Mesendoderm (in vitro differentiated cells): ENCODE measurements at regions not wholly inside any gene's neighbourhood (a gene's known extent, or its start where the extent isn't known, plus 50 kb on each side); places are given as distances from the start of the nearest gene placed in this dataset.

Experiments
- DNase-seq: peaks from one replicate; pipeline ENCODE4 v3.0.0; 2013
- H2AK5ac ChIP-seq: 2 replicates; pipeline ENCODE4 v1.6.1; 2013; ENCODE audit warnings: low read length, inconsistent platforms
- H2BK120ac ChIP-seq: 2 replicates; pipeline ENCODE4 v1.6.1; 2013; ENCODE audit warnings: low read depth, mild to moderate bottlenecking, low read length, moderate library complexity, mixed read lengths
- H2BK15ac ChIP-seq: replicated peaks from 2 replicates; pipeline ENCODE4 v1.6.1; 2013; ENCODE audit warnings: low read depth, mild to moderate bottlenecking, moderate library complexity
- H2BK5ac ChIP-seq: 2 replicates; pipeline ENCODE4 v1.6.1; 2013; ENCODE audit warnings: low read length, inconsistent platforms
- H3K18ac ChIP-seq: 2 replicates; pipeline ENCODE4 v1.6.1; 2013; ENCODE audit warnings: mild to moderate bottlenecking, low read length, mixed read lengths
- H3K23ac ChIP-seq: one replicate; pipeline ENCODE4 v1.6.1; 2013; ENCODE audit warnings: low read length
- H3K27ac ChIP-seq: 2 replicates; pipeline ENCODE4 v1.5.1; 2013; ENCODE audit warnings: low read depth, mild to moderate bottlenecking, inconsistent platforms, low read length, moderate library complexity
- H3K27me3 ChIP-seq: 2 replicates; pipeline ENCODE4 v1.6.1; 2013; ENCODE audit warnings: low read length, control low read depth, mild to moderate bottlenecking, inconsistent platforms; ENCODE audit not compliant: insufficient read depth, poor library complexity
- H3K36me3 ChIP-seq: 2 replicates; pipeline ENCODE4 v1.6.1; 2013; ENCODE audit warnings: low read length, inconsistent platforms; ENCODE audit not compliant: control insufficient read depth, insufficient read depth
- H3K4ac ChIP-seq: one replicate; pipeline ENCODE4 v1.6.1; 2013; ENCODE audit warnings: low read depth, mild to moderate bottlenecking, low read length, moderate library complexity
- H3K4me1 ChIP-seq: 2 replicates; pipeline ENCODE4 v1.6.1; 2013; ENCODE audit warnings: low read depth, low read length, inconsistent platforms; ENCODE audit not compliant: control insufficient read depth
- H3K4me2 ChIP-seq: 2 replicates; pipeline ENCODE4 v1.6.1; 2013; ENCODE audit warnings: low read length
- H3K4me3 ChIP-seq: 2 replicates; pipeline ENCODE4 v1.5.1; 2013; ENCODE audit warnings: mild to moderate bottlenecking, low read length
- H3K56ac ChIP-seq: one replicate; pipeline ENCODE4 v1.6.1; 2013; ENCODE audit warnings: low read length
- H3K79me1 ChIP-seq: 2 replicates; pipeline ENCODE4 v1.6.1; 2013; ENCODE audit warnings: low read length, inconsistent platforms
- H3K79me2 ChIP-seq: 2 replicates; pipeline ENCODE4 v1.6.1; 2013; ENCODE audit warnings: mild to moderate bottlenecking, low read length; ENCODE audit not compliant: control insufficient read depth, insufficient read depth
- H3K9ac ChIP-seq: 2 replicates; pipeline ENCODE4 v1.6.1; 2013; ENCODE audit warnings: low read length, inconsistent platforms
- H4K5ac ChIP-seq: one replicate; pipeline ENCODE4 v1.6.1; 2013; ENCODE audit warnings: low read length
- H4K8ac ChIP-seq: one replicate; pipeline ENCODE4 v1.6.1; 2013; ENCODE audit warnings: low read depth, mild to moderate bottlenecking, control low read depth, low read length, moderate library complexity
- WGBS: extraction: QIAGEN DNeasy Blood & Tissue Kit; methylation state at CpG from one replicate; pipeline ENCODE4 v1.1.7; 2013; ENCODE audit warnings: low lambda C conversion rate, missing lambda C conversion rate; ENCODE audit not compliant: insufficient coverage; ENCODE audit errors: extremely low coverage; 5-methylcytosine and 5-hydroxymethylcytosine counted together

- Histone ChIP-seq H4K5ac (no peak overlapping the region), H2AK5ac (no peak overlapping the region), H3K27me3 (no peaks in the 10 kb centered on the region), H3K23ac (no peak overlapping the region), H3K27ac (no peak overlapping the region), H2BK120ac (no peak overlapping the region), H2BK5ac (no peak overlapping the region), H3K56ac (no peak overlapping the region), H3K4me2 (no peak overlapping the region), H3K4me3 (no peak overlapping the region), H3K4me1 (no peaks in the 10 kb centered on the region), H2BK15ac (no peak overlapping the region), H3K79me2 (no peaks in the 10 kb centered on the region), H3K36me3 (no peaks in the 10 kb centered on the region), H3K4ac (no peak overlapping the region), H3K79me1 (no peaks in the 10 kb centered on the region), H3K9ac (no peak overlapping the region), H4K8ac (no peak overlapping the region), H3K18ac (no peak overlapping the region)
- no CpG with 5 or more reads among the region's 3 CpGs for WGBS
- DNase-seq = no peak
These were observed 206.3 kb downstream of the MAF start for GRCh38 chr16:79394206-79394605.

- H3K56ac ChIP-seq = no peak overlapping the region
- H3K4me1 ChIP-seq = no peaks in the 10 kb centered on the region
- no peak overlapping the region for H2AK5ac ChIP-seq
- H3K79me2 ChIP-seq = no peaks in the 10 kb centered on the region
- H4K5ac ChIP-seq = no peak overlapping the region
- H3K36me3 ChIP-seq = no peaks in the 10 kb centered on the region
- no peak overlapping the region for H2BK120ac ChIP-seq
- no peak overlapping the region for H2BK5ac ChIP-seq
- no peak overlapping the region for H3K23ac ChIP-seq
- H3K4me3 ChIP-seq = no peak overlapping the region
- no peak overlapping the region for H3K18ac ChIP-seq
- no peak overlapping the region for H2BK15ac ChIP-seq
- no peak overlapping the region for H3K27ac ChIP-seq
- no peaks in the 10 kb centered on the region for H3K27me3 ChIP-seq
- no peak overlapping the region for H3K4me2 ChIP-seq
- no peak overlapping the region for H3K4ac ChIP-seq
- no peaks in the 10 kb centered on the region for H3K79me1 ChIP-seq
- no peak overlapping the region for H4K8ac ChIP-seq
- no peak overlapping the region for H3K9ac ChIP-seq
- WGBS = no CpG with 5 or more reads among the region's 2 CpGs
- DNase-seq = no peak
These were observed 207.0 kb downstream of the MAF start for GRCh38 chr16:79393564-79393963.

- no peak overlapping the region for H3K9ac ChIP-seq
- no CpG with 5 or more reads among the region's 4 CpGs for WGBS
- no peak overlapping the region for H4K8ac ChIP-seq
- H3K23ac ChIP-seq = no peak overlapping the region
- H2BK120ac ChIP-seq = no peak overlapping the region
- no peaks in the 10 kb centered on the region for H3K4me1 ChIP-seq
- H3K36me3 ChIP-seq = no peaks in the 10 kb centered on the region
- no peaks in the 10 kb centered on the region for H3K79me2 ChIP-seq
- H2BK5ac ChIP-seq = no peak overlapping the region
- no peak overlapping the region for H3K18ac ChIP-seq
- no peak overlapping the region for H4K5ac ChIP-seq
- H3K4me3 ChIP-seq = no peak overlapping the region
- no peak overlapping the region for H3K56ac ChIP-seq
- H2BK15ac ChIP-seq = no peak overlapping the region
- no peaks in the 10 kb centered on the region for H3K27me3 ChIP-seq
- no peak overlapping the region for H3K4me2 ChIP-seq
- H3K79me1 ChIP-seq = no peaks in the 10 kb centered on the region
- no peak overlapping the region for H3K4ac ChIP-seq
- H2AK5ac ChIP-seq = no peak overlapping the region
- no peak overlapping the region for H3K27ac ChIP-seq
- DNase-seq = no peak
These were observed 207.4 kb downstream of the MAF start for GRCh38 chr16:79393127-79393526.

GRCh38 chr16:79392081-79392480 lies 208.5 kb downstream of the MAF start:
- H4K5ac ChIP-seq = no peak overlapping the region
- H3K18ac ChIP-seq = no peak overlapping the region
- DNase-seq = no peak
- H3K27ac ChIP-seq = no peak overlapping the region
- H3K79me2 ChIP-seq = no peaks in the 10 kb centered on the region
- no peak overlapping the region for H3K4me2 ChIP-seq
- H3K36me3 ChIP-seq = no peaks in the 10 kb centered on the region
- H3K27me3 ChIP-seq = no peaks in the 10 kb centered on the region
- no peaks in the 10 kb centered on the region for H3K79me1 ChIP-seq
- H3K4me3 ChIP-seq = no peak overlapping the region
- no peak overlapping the region for H2AK5ac ChIP-seq
- no peaks in the 10 kb centered on the region for H3K4me1 ChIP-seq
- H2BK120ac ChIP-seq = no peak overlapping the region
- no peak overlapping the region for H3K56ac ChIP-seq
- no peak overlapping the region for H3K9ac ChIP-seq
- no peak overlapping the region for H4K8ac ChIP-seq
- no peak overlapping the region for H2BK15ac ChIP-seq
- no peak overlapping the region for H3K23ac ChIP-seq
- no peak overlapping the region for H2BK5ac ChIP-seq
- H3K4ac ChIP-seq = no peak overlapping the region

GRCh38 chr16:79391395-79391794 lies 209.1 kb downstream of the MAF start:
- WGBS = no CpG with 5 or more reads among the region's 11 CpGs
- no peak overlapping the region for H3K4ac ChIP-seq

GRCh38 chr16:79390481-79391051 lies 210.0 kb downstream of the MAF start:
- H3K27ac ChIP-seq = no peak overlapping the region
- no peaks in the 10 kb centered on the region for H3K79me1 ChIP-seq
- H3K56ac ChIP-seq = no peak overlapping the region
- H2BK15ac ChIP-seq = no peak overlapping the region
- no peak overlapping the region for H3K4ac ChIP-seq
- H2BK5ac ChIP-seq = no peak overlapping the region
- no peak overlapping the region for H4K8ac ChIP-seq
- WGBS = no CpG with 5 or more reads among the region's 9 CpGs
- no peak overlapping the region for H3K23ac ChIP-seq
- no peak overlapping the region for H2AK5ac ChIP-seq
- H4K5ac ChIP-seq = no peak overlapping the region
- H3K79me2 ChIP-seq = no peaks in the 10 kb centered on the region
- no peak overlapping the region for H3K4me3 ChIP-seq
- H3K4me2 ChIP-seq = no peak overlapping the region
- no peaks in the 10 kb centered on the region for H3K27me3 ChIP-seq
- H3K4me1 ChIP-seq = no peaks in the 10 kb centered on the region
- no peaks in the 10 kb centered on the region for H3K36me3 ChIP-seq
- DNase-seq = peak; percentile 36
- H2BK120ac ChIP-seq = no peak overlapping the region
- H3K9ac ChIP-seq = no peak overlapping the region
- H3K18ac ChIP-seq = no peak overlapping the region

More at GRCh38 chr16:79391395-79391794, 209.1 kb downstream of the MAF start:
- no peak overlapping the region for H2BK5ac ChIP-seq
- H3K56ac ChIP-seq = no peak overlapping the region
- H3K4me1 ChIP-seq = no peaks in the 10 kb centered on the region
- H3K27me3 ChIP-seq = no peaks in the 10 kb centered on the region
- no peak overlapping the region for H2AK5ac ChIP-seq
- no peak overlapping the region for H4K8ac ChIP-seq
- DNase-seq = no peak
- H3K79me2 ChIP-seq = no peaks in the 10 kb centered on the region
- no peak overlapping the region for H3K9ac ChIP-seq
- H3K36me3 ChIP-seq = no peaks in the 10 kb centered on the region
- H2BK15ac ChIP-seq = no peak overlapping the region
- H4K5ac ChIP-seq = no peak overlapping the region
- no peaks in the 10 kb centered on the region for H3K79me1 ChIP-seq
- no peak overlapping the region for H3K4me3 ChIP-seq
- H3K23ac ChIP-seq = no peak overlapping the region
- H3K18ac ChIP-seq = no peak overlapping the region
- H3K27ac ChIP-seq = no peak overlapping the region
- no peak overlapping the region for H3K4me2 ChIP-seq
- no peak overlapping the region for H2BK120ac ChIP-seq
